ENCODE measurements at regions not wholly inside any gene's neighbourhood (a gene's known extent, or its start where the extent isn't known, plus 50 kb on each side); places are given as distances from the start of the nearest gene placed in this dataset.

DNA sequence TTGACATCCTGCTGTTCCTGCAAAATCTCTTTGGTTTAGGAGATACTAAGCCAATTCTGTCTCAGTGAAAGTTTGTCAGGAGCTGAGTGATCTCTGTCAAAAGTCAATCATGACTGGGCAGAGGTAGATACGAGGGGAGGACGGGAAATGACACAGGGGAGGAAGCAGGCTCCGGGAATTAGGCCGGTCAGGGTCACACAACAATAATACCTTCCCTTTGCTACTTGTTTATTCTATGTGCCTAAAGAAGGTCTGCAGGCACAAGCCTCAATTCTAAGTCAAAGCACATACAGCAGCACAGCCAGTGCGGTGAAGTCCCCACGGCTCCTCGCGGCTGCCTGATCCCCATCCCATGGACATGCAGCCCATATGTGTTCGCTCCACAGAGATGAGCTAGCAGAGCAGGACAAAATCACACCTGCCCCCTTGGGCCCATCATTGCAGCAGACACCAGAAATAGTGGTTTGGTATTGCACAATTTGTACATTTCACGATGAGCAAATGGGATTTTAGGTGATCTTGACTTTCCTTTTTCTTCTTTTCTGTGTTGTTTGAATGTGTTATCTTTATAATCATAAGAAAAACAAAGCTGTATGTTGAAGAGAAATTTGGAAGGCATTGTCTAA, 141.4 kb downstream of the VAPA start:
- H3K79me2 ChIP-seq (ENCODE audit: control insufficient read depth, insufficient read depth, low read length), result no peaks in the 10 kb centered on the region
- H3K4me1 ChIP-seq (ENCODE audit: control insufficient read depth, extremely low read depth, insufficient read depth, low read length), result peaks cover 21% of the 10 kb centered on the region
- TF ChIP-seq EZH2 (IDR thresholded peaks at IDR 0.05; ENCODE audit: low read length), result no peak
- TF ChIP-seq, protein P1, sequence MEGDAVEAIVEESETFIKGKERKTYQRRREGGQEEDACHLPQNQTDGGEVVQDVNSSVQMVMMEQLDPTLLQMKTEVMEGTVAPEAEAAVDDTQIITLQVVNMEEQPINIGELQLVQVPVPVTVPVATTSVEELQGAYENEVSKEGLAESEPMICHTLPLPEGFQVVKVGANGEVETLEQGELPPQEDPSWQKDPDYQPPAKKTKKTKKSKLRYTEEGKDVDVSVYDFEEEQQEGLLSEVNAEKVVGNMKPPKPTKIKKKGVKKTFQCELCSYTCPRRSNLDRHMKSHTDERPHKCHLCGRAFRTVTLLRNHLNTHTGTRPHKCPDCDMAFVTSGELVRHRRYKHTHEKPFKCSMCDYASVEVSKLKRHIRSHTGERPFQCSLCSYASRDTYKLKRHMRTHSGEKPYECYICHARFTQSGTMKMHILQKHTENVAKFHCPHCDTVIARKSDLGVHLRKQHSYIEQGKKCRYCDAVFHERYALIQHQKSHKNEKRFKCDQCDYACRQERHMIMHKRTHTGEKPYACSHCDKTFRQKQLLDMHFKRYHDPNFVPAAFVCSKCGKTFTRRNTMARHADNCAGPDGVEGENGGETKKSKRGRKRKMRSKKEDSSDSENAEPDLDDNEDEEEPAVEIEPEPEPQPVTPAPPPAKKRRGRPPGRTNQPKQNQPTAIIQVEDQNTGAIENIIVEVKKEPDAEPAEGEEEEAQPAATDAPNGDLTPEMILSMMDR (optimal IDR thresholded peaks at IDR 0.05 in 1 of 3, IDR thresholded peaks at IDR 0.05 in 1 of 3, conservative IDR thresholded peaks at IDR 0.05 in 1 of 3; ENCODE audit: extremely low read depth in 1 of 3, insufficient read depth in 2 of 3, low read length in 3 of 3), result no peak
- H4K20me1 ChIP-seq (ENCODE audit: control insufficient read depth, extremely low read depth, insufficient read depth, low read length), result no peaks in the 10 kb centered on the region
- no peaks in the 10 kb centered on the region for H3K9me1 ChIP-seq (ENCODE audit: control insufficient read depth, extremely low read depth, insufficient read depth, low read length)
- no peak overlapping the region for H3K4me3 ChIP-seq (ENCODE audit: control insufficient read depth in 2 of 3, extremely low read depth in 1 of 3, insufficient read depth in 2 of 3, low read depth in 1 of 3, low read length in 3 of 3)
- H3K9me3 ChIP-seq (ENCODE audit: control insufficient read depth, low read depth, low read length), result no peaks in the 10 kb centered on the region
- H3K9ac ChIP-seq (ENCODE audit: control insufficient read depth, extremely low read depth, insufficient read depth, low read length), result no peak overlapping the region
- no peak for DNase-seq (ENCODE audit: low read depth, low spot score)
- no peak for FAIRE-seq
- no peak overlapping the region for H3K27ac ChIP-seq (ENCODE audit: control insufficient read depth, insufficient read depth, low read length)
- H3K4me2 ChIP-seq (ENCODE audit: control insufficient read depth, extremely low read depth, insufficient read depth, low read depth, low read length), result no peak overlapping the region
- dilution Hi-C loops (cut with MboI; ENCODE audit: extremely low pct_ligation_motif_present, low sequenced_read_pairs), result no loop called here
- no peaks in the 10 kb centered on the region for H3K36me3 ChIP-seq (ENCODE audit: control insufficient read depth in 2 of 2, extremely low read depth in 1 of 2, insufficient read depth in 2 of 2, low read length in 2 of 2)
- H2AFZ ChIP-seq (ENCODE audit: control insufficient read depth, low read length), result no peak overlapping the region
- H3K27me3 ChIP-seq (ENCODE audit: control insufficient read depth, extremely low read depth, insufficient read depth, low read length), result no peaks in the 10 kb centered on the region

DNA sequence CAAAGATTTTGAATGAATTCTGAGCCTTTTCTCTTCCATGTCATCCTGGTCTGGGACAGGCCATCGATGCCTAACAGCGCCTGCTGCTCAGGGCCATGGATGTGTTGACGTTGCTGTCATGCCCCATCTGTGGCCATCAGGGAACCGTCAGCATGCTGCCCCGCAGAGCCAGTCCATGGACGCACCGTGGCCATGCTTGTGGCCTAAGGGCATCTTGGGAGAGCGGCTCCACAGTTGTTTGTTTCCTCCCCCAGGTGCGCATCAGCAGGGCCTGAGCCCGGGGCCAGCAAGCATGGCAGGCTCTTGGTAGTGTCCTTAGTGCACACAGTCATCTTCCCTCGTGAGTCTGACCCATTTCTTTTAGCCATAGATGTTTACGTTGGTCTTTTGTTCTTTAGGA, 142.7 kb downstream of the VAPA start:
- Histone ChIP-seq H3K4me1 (ENCODE audit: control insufficient read depth, extremely low read depth, insufficient read depth, low read length) (peaks cover 21% of the 10 kb centered on the region), H3K79me2 (ENCODE audit: control insufficient read depth, insufficient read depth, low read length) (no peaks in the 10 kb centered on the region), H3K9me3 (ENCODE audit: control insufficient read depth, low read depth, low read length) (no peaks in the 10 kb centered on the region), H3K4me2 (ENCODE audit: control insufficient read depth, extremely low read depth, insufficient read depth, low read depth, low read length) (no peak overlapping the region), H3K27me3 (ENCODE audit: control insufficient read depth, extremely low read depth, insufficient read depth, low read length) (no peaks in the 10 kb centered on the region), H4K20me1 (ENCODE audit: control insufficient read depth, extremely low read depth, insufficient read depth, low read length) (no peaks in the 10 kb centered on the region), H3K9ac (ENCODE audit: control insufficient read depth, extremely low read depth, insufficient read depth, low read length) (no peak overlapping the region), H3K9me1 (ENCODE audit: control insufficient read depth, extremely low read depth, insufficient read depth, low read length) (no peaks in the 10 kb centered on the region), H2AFZ (ENCODE audit: control insufficient read depth, low read length) (no peak overlapping the region), H3K36me3 (ENCODE audit: control insufficient read depth in 2 of 2, extremely low read depth in 1 of 2, insufficient read depth in 2 of 2, low read length in 2 of 2) (no peaks in the 10 kb centered on the region), H3K4me3 (ENCODE audit: control insufficient read depth in 2 of 3, extremely low read depth in 1 of 3, insufficient read depth in 2 of 3, low read depth in 1 of 3, low read length in 3 of 3) (no peak overlapping the region), H3K27ac (ENCODE audit: control insufficient read depth, insufficient read depth, low read length) (no peak overlapping the region)
- FAIRE-seq, result no peak
- dilution Hi-C loops (cut with MboI; ENCODE audit: extremely low pct_ligation_motif_present, low sequenced_read_pairs), result no loop called here
- no peak for DNase-seq (ENCODE audit: low read depth, low spot score)
- no peak for TF ChIP-seq EZH2 (IDR thresholded peaks at IDR 0.05; ENCODE audit: low read length)
- TF ChIP-seq, protein P1 (optimal IDR thresholded peaks at IDR 0.05 in 1 of 3, IDR thresholded peaks at IDR 0.05 in 1 of 3, conservative IDR thresholded peaks at IDR 0.05 in 1 of 3; ENCODE audit: extremely low read depth in 1 of 3, insufficient read depth in 2 of 3, low read length in 3 of 3), result no peak

All from keratinocyte (primary cell).